Panc1 (cell line): ENCODE measurements at regions not wholly inside any gene's neighbourhood (a gene's known extent, or its start where the extent isn't known, plus 50 kb on each side); places are given as distances from the start of the nearest gene placed in this dataset.

Experiments
- POLR2AphosphoS5 ChIP-seq: IDR thresholded peaks from 2 replicates; pipeline ENCODE4 v1.6.1; 2012; ENCODE audit warnings: mild to moderate bottlenecking, low read depth, low read length, moderate library complexity
- TCF7L2 ChIP-seq: IDR thresholded peaks from 2 replicates; pipeline ENCODE4 v1.6.1; 2011; ENCODE audit warnings: mild to moderate bottlenecking, low read depth, low read length, inconsistent platforms
- TF ChIP-seq, protein P1 (sequence below): fragments of 450-650 bp; IDR thresholded peaks from 2 replicates; pipeline ENCODE4 v1.5.1; 2017; ENCODE audit warnings: mild to moderate bottlenecking

DNA sequence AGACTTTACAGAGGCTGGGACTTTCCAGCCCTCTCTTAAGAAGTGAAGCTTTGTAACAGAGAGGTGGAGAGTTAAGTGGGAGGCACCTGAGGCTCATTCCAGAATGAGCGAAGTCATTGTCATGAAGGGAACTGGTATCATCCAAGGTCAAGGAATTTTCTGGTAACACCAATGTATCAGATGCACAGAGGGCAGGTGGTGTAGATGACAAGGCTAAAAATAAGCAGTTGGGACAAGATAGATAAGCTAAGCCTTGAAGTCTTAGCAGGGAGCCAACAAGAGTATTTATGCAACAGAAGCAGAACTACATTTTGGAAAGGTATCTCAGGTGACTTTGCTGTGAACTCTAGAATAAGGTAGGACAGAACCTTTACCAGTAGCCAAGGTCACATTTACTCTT lies 257.0 kb upstream of the AUTS2 start:
- TF ChIP-seq, protein P1, sequence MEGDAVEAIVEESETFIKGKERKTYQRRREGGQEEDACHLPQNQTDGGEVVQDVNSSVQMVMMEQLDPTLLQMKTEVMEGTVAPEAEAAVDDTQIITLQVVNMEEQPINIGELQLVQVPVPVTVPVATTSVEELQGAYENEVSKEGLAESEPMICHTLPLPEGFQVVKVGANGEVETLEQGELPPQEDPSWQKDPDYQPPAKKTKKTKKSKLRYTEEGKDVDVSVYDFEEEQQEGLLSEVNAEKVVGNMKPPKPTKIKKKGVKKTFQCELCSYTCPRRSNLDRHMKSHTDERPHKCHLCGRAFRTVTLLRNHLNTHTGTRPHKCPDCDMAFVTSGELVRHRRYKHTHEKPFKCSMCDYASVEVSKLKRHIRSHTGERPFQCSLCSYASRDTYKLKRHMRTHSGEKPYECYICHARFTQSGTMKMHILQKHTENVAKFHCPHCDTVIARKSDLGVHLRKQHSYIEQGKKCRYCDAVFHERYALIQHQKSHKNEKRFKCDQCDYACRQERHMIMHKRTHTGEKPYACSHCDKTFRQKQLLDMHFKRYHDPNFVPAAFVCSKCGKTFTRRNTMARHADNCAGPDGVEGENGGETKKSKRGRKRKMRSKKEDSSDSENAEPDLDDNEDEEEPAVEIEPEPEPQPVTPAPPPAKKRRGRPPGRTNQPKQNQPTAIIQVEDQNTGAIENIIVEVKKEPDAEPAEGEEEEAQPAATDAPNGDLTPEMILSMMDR = no peak
- TF ChIP-seq POLR2AphosphoS5 (no peak), TCF7L2 (no peak)
